Memory B cell (primary cell): ENCODE measurements at regions not wholly inside any gene's neighbourhood (a gene's known extent, or its start where the extent isn't known, plus 50 kb on each side); places are given as distances from the start of the nearest gene placed in this dataset.
A peak's percentile ranks its signal among the peaks of the same experiment; 100 is the strongest.

ENCODE experiments used
- ATAC-seq: fragments of 150-1000 bp; cut with Tn5 transposase; 2 replicates; pipeline ENCODE4 v1.10.0; 2021; ENCODE audit warnings: low read depth, mild to moderate bottlenecking, moderate library complexity
- DNase-seq, 2 donors: peaks; one replicate each; pipeline ENCODE4 v3.0.0; 2022; ENCODE audit warnings: low spot score in 2 of 2
- H3K27ac Mint-ChIP-seq: one replicate; pipeline ENCODE4 v1.8.0; 2022; ENCODE audit warnings: mild to moderate bottlenecking, moderate library complexity, mixed read lengths
- H3K27me3 Mint-ChIP-seq: one replicate; pipeline ENCODE4 v1.8.0; 2022; ENCODE audit warnings: mixed read lengths
- H3K36me3 Mint-ChIP-seq: one replicate; pipeline ENCODE4 v1.8.0; 2022; ENCODE audit warnings: mild to moderate bottlenecking, mixed read lengths
- H3K4me1 Mint-ChIP-seq: one replicate; pipeline ENCODE4 v1.8.0; 2022; ENCODE audit warnings: mixed read lengths
- H3K4me3 Mint-ChIP-seq: one replicate; pipeline ENCODE4 v1.8.0; 2022; ENCODE audit warnings: mild to moderate bottlenecking, moderate library complexity, mixed read lengths
- H3K9me3 Mint-ChIP-seq: one replicate; pipeline ENCODE4 v1.8.0; 2022; ENCODE audit warnings: mixed read lengths

GRCh38 chrX:40174001-40174853 is 76.5 kb upstream of the BCOR start:
- Mint-ChIP-seq H3K27ac (peak overlapping the region; percentile 100), H3K9me3 (no peaks in the 10 kb centered on the region), H3K4me1 (peaks cover 28% of the 10 kb centered on the region), H3K36me3 (no peaks in the 10 kb centered on the region), H3K4me3 (peak overlapping the region; percentile 88), H3K27me3 (no peaks in the 10 kb centered on the region)
- ATAC-seq (no peak), DNase-seq (peak in 1 of 2 donors; percentile 23)

DNA sequence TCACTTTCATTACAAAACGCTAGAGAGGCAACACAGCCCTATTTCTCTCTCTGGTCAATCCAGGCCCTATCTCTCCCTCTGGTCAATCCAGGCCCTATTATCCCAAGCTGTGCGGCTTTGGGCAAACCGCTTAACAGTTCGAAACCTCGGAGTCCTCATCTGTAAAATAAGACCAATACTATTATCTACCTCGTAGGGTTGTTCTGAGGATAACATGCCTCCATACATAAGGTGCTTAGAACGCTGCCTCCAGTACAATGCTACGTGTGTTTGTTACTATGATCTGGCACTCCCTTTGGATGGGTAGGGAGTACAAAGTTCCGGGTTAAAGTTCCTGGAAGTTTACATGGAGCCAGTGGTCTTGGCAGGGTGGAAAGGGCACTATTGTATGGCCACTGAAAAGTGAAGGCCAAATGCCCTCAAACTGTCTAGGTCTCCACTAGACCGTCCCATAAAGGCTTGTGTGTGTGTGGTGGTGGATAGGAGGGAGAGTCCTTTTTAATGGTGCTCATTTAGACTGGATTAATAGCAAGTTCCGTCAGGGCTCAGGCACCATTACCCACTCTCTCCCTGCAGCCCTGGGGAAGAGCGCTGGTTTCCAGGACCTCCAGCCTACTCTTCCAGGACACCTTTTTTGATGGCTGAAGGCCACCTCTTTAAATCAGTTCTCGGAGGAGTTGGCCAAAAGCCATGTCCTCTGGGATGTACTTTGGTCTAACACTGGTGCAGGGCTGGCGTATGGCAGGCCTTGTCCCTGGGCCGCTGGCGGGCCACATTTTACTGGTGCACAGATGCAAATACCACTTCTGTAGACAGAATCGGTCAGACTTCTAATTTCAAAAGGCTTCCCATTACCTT is 75.6 kb upstream of the BCOR start:
- Mint-ChIP-seq H3K27ac (peak overlapping the region; percentile 100), H3K4me3 (peak overlapping the region; percentile 88), H3K27me3 (no peaks in the 10 kb centered on the region), H3K9me3 (no peaks in the 10 kb centered on the region), H3K4me1 (peaks cover 26% of the 10 kb centered on the region), H3K36me3 (no peaks in the 10 kb centered on the region)
- ATAC-seq = no peak
- DNase-seq = no peak

GRCh38 chrX:40172401-40173142 is 74.8 kb upstream of the BCOR start:
- H3K4me3 Mint-ChIP-seq = peak overlapping the region; percentile 90
- DNase-seq (peak in 1 of 2 donors; percentile 21), ATAC-seq (no peak)
- peak overlapping the region; percentile 100 for H3K27ac Mint-ChIP-seq
- peaks cover 27% of the 10 kb centered on the region for H3K4me1 Mint-ChIP-seq
- H3K36me3 Mint-ChIP-seq = no peaks in the 10 kb centered on the region
- no peaks in the 10 kb centered on the region for H3K27me3 Mint-ChIP-seq
- H3K9me3 Mint-ChIP-seq = no peaks in the 10 kb centered on the region

DNA sequence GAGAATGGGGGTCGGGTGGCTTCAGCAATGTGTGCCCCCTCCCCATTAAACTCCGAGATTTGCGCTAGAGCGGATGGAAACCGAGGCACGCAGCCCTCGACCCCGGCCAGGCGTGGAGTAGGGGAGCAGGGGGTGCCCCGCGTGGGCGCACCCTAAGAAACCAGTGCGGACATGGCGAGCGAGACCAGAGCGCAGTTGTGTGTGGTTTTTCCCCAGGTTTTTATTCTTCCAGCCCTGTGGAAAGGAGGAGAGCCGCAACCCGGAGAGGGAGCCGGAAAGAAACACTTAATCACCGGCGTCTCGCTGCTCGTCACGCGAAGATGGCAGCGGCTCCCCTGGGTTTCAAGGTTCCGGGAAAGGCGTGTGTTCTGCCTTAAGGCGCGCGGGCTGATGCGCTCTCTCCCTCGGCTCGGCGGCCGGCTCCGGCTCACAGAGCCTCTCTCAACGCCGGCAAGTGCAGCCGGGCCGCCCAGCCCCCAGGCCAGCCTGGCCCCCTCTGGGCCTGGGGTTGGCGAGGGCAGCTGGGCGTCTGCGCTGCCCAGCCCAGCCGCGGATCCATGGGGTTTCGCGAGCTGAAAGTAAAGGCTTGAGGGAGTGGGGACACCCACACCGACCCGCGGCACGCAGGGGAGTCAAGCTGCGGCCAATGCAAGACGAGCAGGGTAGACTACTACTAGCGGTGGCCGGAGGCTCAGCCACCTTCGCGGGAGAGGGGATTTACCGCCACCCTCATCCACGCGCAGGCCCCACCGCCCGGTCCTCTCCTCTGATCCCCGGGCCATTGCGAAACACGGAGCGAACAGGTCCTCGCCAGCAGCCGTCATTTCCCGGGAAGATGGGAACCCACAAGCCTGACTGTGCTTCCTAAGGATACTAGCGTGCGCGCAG is 74.0 kb upstream of the BCOR start:
- peak in 1 of 2 donors; percentile 50 for DNase-seq
- no peak for ATAC-seq
- Mint-ChIP-seq H3K36me3 (no peaks in the 10 kb centered on the region), H3K4me1 (peaks cover 29% of the 10 kb centered on the region), H3K27me3 (no peaks in the 10 kb centered on the region), H3K27ac (peak overlapping the region; percentile 100), H3K9me3 (no peaks in the 10 kb centered on the region), H3K4me3 (peak overlapping the region; percentile 90)

GRCh38 chrX:40170830-40171512 is 73.2 kb upstream of the BCOR start:
- Mint-ChIP-seq H3K9me3 (no peaks in the 10 kb centered on the region), H3K27ac (peak overlapping the region; percentile 100), H3K4me1 (peaks cover 31% of the 10 kb centered on the region), H3K4me3 (peak overlapping the region; percentile 90), H3K36me3 (no peaks in the 10 kb centered on the region), H3K27me3 (no peaks in the 10 kb centered on the region)
- peak in 1 of 2 donors; percentile 20 for DNase-seq
- no peak for ATAC-seq

DNA sequence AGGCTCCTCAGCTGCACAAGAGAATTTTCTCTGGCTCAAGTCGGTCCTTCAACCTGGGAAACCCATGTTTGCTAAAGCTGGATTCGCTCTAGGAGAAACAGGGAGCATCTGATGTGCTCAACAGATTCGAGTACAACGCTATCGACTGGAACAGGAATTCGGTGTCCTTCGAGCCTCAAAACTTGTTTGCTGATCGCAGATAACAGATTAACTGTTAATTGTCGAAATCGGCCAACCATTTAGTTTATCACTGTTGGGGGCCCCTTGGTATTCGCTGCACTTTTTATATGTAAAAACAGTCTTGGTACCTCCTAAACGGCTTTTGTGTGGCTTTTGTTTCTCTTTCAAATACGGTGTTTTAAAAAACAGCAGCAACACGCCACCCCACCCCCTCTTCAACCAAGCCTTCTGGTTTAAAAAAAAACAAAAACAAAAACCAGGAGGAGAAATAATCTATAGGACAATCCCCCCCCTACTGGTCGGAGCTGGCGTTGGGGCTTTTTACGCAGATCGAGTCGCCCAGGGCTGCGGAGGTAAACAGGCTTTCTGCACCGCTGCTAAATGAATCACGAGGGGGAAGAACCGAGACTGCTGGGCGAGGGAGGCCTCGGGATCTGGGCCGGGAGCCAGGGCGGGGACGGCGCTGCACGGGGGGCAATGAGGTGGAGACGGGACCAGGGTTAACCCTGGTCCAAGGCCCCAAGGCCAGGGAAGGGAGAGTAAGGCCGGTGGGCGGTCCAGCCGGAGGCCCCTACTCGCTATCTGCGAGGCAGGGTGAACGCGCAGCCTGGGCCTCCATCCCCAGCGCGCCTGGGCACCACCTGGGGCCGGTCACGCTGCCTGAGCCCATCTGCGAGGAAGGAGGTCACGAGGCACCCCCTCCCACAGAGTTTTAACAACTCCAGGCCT is 71.7 kb upstream of the BCOR start:
- Mint-ChIP-seq H3K4me1 (peaks cover 29% of the 10 kb centered on the region), H3K36me3 (no peaks in the 10 kb centered on the region), H3K9me3 (no peaks in the 10 kb centered on the region), H3K27me3 (no peaks in the 10 kb centered on the region), H3K4me3 (peak overlapping the region; percentile 90), H3K27ac (peak overlapping the region; percentile 100)
- peak; percentile 65 for ATAC-seq
- peak; percentile 65 to 73 for DNase-seq

DNA sequence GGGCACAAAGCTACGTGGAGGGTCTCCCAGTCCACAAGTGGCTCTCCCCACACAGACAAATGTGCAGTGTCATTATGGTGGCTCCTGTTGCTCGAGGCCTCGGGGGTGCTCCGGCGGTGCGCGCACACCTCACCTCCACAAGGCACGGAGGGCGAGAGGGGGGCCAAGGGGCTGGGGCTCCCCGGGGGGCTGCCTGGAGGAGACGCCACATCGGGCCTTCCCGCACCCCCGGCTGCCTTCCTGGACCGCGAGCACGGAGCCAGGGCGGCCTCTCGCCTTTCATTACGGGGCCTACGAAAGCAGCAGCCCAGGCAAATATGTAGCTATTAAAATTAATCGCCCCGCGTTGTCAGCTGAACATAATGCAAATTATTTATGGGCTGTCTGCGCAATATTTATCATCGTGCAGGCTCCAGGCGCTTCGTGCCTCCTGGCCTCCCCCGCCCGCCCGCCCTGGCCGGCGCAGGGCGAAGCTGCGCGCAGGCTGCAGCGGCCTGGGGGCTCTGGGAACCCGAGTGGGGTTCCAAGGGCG is 70.8 kb upstream of the BCOR start:
- H3K36me3 Mint-ChIP-seq = no peaks in the 10 kb centered on the region

DNA sequence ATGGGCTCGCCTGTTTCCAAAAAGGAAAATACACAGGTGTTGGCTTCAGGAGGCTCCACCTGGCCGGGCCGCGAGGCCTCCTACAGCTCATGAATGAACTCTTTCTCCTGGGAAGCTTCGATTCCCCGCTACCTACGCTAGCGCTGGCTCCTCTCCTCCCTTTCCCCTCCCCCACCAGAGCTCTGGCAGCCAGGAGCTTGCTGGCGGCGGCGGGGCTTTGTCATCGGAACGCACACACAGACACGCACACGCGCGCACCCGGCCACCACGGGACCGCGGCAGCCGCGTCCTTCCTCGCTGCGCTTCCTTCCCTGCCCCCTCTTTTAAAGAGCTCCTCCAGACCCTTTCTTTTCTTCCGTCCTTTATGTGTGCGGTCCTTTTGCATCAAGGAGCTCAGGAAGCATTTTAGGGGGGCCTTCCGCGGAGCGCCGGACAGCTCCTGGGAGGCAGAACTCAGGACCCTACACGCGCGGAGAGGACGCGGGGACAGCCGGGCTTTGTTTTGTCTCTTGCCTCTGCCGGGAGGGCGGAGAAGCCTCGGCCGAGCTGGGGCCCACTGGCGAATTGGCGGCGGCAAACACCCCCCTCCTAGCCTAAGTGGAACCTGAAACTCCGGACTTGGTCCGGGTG is 70.2 kb upstream of the BCOR start:
- peaks cover 21% of the 10 kb centered on the region for H3K4me1 Mint-ChIP-seq
- ATAC-seq (no peak), DNase-seq (peak in 1 of 2 donors; percentile 24)
- H3K27me3 Mint-ChIP-seq = no peaks in the 10 kb centered on the region
- peak overlapping the region; percentile 91 for H3K27ac Mint-ChIP-seq
- no peaks in the 10 kb centered on the region for H3K9me3 Mint-ChIP-seq
- H3K4me3 Mint-ChIP-seq = peak overlapping the region; percentile 86
- H3K36me3 Mint-ChIP-seq = no peaks in the 10 kb centered on the region

More for the DNA sequence above, 70.8 kb upstream of the BCOR start:
- peak in 1 of 2 donors; percentile 22 for DNase-seq
- H3K27ac Mint-ChIP-seq = peak overlapping the region; percentile 91
- ATAC-seq = no peak
- no peaks in the 10 kb centered on the region for H3K27me3 Mint-ChIP-seq
- H3K4me3 Mint-ChIP-seq = peak overlapping the region; percentile 86
- peaks cover 23% of the 10 kb centered on the region for H3K4me1 Mint-ChIP-seq
- no peaks in the 10 kb centered on the region for H3K9me3 Mint-ChIP-seq

GRCh38 chrX:40167233-40167849 is 69.6 kb upstream of the BCOR start:
- ATAC-seq = peak; percentile 9

DNA sequence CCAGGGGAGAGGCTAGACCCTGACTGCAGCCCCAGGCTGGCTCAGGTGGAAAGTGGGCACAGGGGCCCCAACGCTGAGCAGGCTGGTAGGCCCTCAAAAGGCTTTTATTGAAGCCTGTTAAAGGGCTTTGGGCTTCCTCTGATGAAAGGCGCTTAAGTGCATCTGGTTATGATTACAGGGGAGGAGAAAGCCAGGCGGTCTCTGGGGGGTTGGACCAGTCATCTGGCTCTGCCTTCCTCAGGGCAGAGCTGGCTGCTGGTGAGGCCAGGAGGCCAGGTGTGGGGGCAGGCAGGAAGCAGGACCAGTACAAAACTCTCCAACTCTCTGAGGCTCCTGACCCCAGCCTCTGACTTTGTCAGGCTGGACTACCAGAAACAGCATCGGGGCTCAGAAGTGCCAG is 68.8 kb upstream of the BCOR start:
- no peak for DNase-seq

More at GRCh38 chrX:40167233-40167849, 69.6 kb upstream of the BCOR start:
- H3K27me3 Mint-ChIP-seq = no peaks in the 10 kb centered on the region
- no peak for DNase-seq
- H3K27ac Mint-ChIP-seq = peak overlapping the region; percentile 91
- H3K36me3 Mint-ChIP-seq = no peaks in the 10 kb centered on the region
- H3K4me3 Mint-ChIP-seq = peak overlapping the region; percentile 86
- H3K4me1 Mint-ChIP-seq = peaks cover 19% of the 10 kb centered on the region
- H3K9me3 Mint-ChIP-seq = no peaks in the 10 kb centered on the region

GRCh38 chrX:40165861-40166260 is 68.1 kb upstream of the BCOR start:
- DNase-seq = no peak
- Mint-ChIP-seq H3K9me3 (no peaks in the 10 kb centered on the region), H3K4me3 (no peak overlapping the region), H3K36me3 (no peaks in the 10 kb centered on the region), H3K4me1 (peaks cover 14% of the 10 kb centered on the region), H3K27ac (no peak overlapping the region), H3K27me3 (no peaks in the 10 kb centered on the region)
- no peak for ATAC-seq

More for the DNA sequence above, 68.8 kb upstream of the BCOR start:
- Mint-ChIP-seq H3K4me1 (peaks cover 16% of the 10 kb centered on the region), H3K9me3 (no peaks in the 10 kb centered on the region), H3K27me3 (no peaks in the 10 kb centered on the region), H3K36me3 (no peaks in the 10 kb centered on the region), H3K27ac (peak overlapping the region; percentile 91), H3K4me3 (peak overlapping the region; percentile 86)
- ATAC-seq = no peak
